RPMI7951 (cell line): ENCODE measurements at regions not wholly inside any gene's neighbourhood (a gene's known extent, or its start where the extent isn't known, plus 50 kb on each side); places are given as distances from the start of the nearest gene placed in this dataset.
"Not testable (repeated sequence)": the region's sequence is repeated elsewhere in the genome, so short reads cannot be mapped to it uniquely, and the experiment has no call there.

Experiments
- DNase-seq: peaks from one replicate; pipeline ENCODE4 v3.0.0-alpha.2; 2012; ENCODE audit warnings: low read depth

DNA sequence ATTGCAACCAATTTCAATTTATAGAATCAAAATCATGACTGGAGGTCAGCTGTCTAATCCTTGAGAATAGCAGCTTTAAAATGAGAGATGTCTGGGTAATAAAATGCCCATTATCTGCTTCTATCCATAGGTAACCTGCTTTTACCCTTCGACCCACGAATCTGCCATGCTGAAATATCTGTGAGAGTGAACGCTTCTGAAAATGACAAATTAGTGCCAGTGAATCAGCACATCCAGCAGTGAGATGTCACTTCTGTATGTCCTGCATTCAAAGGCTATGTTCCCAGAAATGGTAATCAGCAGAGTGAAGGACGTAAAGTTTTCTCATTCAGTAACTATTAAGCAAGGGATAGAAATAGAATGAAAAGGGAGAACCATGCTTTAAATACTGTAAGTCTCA, 532.4 kb upstream of the ITGA1 start:
- DNase-seq = no peak

GRCh38 chr5:52262844-52263243, 524.9 kb upstream of the ITGA1 start:
- DNase-seq = no peak

- DNase-seq = no peak
Measured at GRCh38 chr5:52269401-52269800, 518.3 kb upstream of the ITGA1 start.

- peak; percentile 1 for DNase-seq
Measured at GRCh38 chr5:52269859-52270258, 517.9 kb upstream of the ITGA1 start.

- DNase-seq = no peak
Measured at GRCh38 chr5:52275639-52276038, 512.1 kb upstream of the ITGA1 start.

DNA sequence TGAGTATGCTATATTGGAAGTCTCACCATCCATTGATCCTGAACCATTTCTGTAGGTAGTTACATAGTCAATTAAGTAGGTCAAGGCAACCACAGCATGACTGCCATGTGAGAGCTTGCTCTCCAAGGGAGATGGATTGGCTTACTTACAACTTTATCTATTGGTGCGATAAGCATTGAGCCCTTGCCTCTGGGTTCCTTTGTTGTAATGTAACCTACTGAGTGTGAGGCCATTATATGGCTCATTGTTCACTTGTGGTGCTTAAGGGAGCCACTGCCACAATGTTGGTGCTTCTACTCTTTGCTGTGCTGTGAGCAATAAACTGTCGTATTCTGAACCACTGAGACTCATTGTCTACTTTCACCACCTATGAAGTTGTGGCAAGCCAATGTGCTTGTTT, 510.6 kb upstream of the ITGA1 start:
- no peak for DNase-seq

GRCh38 chr5:52282647-52283046, 505.1 kb upstream of the ITGA1 start:
- no peak for DNase-seq

DNA sequence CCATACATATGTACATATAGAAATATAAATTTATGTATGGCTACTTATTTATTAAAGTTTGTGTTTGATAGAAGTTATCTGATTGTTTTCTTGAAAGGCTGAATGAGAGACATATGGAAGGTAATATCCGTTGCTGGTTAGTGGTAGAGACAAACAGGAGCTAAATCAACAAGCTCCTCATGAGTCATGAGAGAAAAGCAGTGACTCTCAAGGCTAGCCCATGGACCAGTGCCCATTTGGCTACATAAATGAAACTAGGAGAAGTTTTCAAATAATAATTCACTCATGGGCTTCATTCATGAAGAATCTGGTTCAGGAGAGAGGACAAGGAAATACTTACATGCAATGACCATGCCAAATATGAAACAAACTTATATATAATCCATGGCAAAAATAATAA, 504.5 kb upstream of the ITGA1 start:
- no peak for DNase-seq

GRCh38 chr5:52300703-52301372, 486.9 kb upstream of the ITGA1 start:
- no peak for DNase-seq

GRCh38 chr5:52304816-52305215, 482.9 kb upstream of the ITGA1 start:
- DNase-seq = not testable (repeated sequence)

DNA sequence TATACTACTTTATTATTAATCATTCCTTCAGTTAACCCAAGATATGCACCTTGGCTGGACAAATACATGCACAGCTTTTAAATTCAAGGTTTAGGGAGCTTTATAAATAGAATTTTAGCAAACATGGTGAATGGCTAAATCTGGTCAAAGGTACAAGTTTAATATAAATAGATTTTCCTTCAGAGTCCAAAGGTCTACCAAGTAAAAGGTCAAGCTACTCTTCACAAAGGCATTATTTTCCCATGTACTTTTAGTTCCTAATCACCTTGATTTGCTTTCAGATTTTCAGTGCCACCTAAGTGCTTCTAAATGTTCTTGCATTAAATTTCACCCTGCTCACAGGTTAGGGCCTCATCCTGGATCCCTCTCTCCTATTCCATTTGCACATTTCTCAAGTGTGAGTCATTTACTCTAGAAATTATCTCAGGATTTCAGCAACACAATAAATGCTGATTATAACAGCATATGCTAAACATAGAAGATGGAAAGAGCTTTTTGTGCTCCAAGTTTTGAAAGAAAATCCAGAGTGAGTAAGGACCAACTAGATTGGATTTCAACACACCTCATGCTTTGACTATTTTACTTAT, 459.4 kb upstream of the ITGA1 start:
- no peak for DNase-seq

DNA sequence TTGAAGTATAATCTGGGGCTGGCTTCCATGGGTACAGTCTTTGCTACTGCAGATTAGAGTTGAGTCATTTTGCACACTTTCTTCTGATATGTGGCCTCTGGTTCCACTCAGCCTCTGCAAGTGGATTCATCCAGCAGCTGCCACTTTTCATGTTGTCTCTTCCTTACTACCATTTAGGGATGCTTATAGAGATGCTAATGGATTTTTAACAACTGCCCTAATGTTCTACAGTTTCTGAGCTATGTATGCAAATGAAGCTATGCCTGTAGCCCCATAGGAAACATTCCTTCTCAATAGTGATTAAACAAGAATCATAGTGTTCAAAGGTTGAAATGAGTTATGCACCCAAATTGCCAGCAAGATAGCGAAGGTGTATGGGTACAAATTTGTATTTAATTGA, 456.0 kb upstream of the ITGA1 start:
- no peak for DNase-seq

GRCh38 chr5:52334367-52334766, 453.3 kb upstream of the ITGA1 start:
- no peak for DNase-seq

DNA sequence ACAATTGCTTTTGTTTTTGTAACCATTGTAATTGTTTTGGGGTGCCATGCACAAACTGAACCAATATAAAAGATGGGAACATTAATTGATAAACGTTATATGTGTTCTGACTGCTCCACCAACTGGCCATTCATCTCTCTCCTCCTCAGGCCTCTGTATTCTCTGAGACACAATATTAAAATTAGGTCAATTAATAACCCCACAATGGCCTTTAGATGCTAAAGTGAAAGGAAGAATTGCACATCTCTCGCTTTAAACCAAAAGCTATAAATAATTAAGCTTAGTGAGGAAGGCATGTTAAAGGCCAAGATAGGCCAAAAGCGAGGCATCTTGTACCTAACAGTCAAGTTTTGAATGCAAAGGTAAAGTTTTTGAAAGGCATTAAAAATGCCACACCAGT, 448.4 kb upstream of the ITGA1 start:
- no peak for DNase-seq

- no peak for DNase-seq
Measured at GRCh38 chr5:52342361-52342760, 445.4 kb upstream of the ITGA1 start.

DNA sequence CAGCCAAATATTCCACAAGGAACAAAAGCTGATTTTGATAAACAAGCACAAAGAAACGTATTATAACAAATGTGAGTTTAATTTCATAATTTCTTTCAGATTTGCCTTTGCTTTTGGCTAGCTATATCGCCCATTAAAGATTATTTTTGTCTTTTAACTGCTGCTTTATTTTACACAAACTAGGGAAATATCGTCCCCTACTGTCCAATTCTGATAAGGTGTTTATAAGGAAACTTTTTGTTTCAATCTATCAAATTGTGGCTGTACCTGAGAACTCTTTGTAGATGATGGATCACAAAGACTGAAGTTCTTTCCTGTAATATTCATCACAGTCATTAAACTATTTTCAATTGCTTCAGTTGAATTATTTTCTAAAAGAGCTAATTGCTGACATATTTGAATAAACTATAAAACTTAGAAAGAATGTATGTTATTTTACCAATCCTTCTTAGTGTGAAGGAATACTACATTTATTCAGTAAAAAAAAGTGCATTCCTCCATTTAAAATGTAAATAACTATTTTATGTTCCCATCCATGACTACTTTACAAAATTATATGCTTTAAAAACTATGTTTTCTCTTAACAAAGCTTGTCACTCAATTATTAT, 431.3 kb upstream of the ITGA1 start:
- peak; percentile 1 for DNase-seq

DNA sequence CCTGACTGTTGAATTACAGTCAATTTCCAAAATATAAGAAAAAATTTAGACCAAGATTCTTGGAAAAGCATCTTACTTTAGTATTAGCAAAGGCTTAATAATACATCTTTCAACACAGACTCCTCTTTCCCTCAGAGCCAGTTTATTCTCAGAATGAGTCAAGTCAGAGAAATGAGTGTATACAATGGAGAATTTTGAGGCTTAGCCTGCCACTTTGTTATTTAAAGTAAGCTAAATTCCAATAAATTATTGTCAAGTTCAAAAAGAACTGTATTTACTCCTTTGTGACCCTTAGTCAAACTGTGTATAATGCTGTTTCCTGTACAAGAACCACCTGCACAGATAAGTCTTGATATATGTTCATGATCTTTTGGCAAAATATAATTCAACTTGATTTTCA, 428.5 kb upstream of the ITGA1 start:
- no peak for DNase-seq

DNA sequence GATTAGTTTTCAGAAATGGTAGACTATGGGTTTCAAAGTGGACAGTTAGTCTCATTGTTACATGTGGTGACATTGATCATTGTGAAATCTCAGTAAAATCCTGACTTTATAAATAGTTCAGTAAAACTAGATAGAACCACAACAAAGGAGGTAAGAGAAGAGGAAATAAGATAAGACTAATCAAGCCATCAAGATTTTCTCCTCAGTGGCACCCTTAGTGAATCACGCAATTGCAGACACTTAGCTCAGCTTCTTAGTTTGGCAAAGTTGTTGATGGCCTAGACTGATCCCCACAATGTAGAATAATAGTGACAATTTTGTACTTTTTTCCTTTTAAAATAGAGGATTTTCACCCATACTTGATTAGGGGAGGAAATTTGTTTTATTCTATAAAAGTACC, 426.7 kb upstream of the ITGA1 start:
- DNase-seq = no peak

GRCh38 chr5:52374286-52374685, 413.4 kb upstream of the ITGA1 start:
- DNase-seq = no peak

DNA sequence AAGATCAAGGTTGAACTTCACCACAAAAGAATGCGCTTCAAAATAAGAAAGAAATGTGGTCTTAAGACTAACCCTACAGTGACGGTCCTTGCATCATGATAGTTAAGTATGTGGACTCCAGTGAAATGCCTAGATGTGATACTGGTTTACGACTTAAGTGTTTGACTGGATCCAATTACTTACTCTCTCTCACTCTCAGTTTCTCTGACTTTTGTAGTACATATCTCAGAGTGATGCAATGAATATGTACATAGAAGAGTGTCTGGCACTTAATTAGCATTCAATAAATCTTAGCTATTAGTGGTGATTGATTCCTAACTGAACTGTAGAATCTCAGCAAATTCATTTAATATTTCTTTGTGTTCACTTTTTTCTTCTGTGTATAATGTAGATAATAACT, 411.7 kb upstream of the ITGA1 start:
- DNase-seq = no peak

GRCh38 chr5:52376592-52376991, 411.1 kb upstream of the ITGA1 start:
- no peak for DNase-seq

- DNase-seq = no peak
Measured at GRCh38 chr5:52378237-52378636, 409.5 kb upstream of the ITGA1 start.

DNA sequence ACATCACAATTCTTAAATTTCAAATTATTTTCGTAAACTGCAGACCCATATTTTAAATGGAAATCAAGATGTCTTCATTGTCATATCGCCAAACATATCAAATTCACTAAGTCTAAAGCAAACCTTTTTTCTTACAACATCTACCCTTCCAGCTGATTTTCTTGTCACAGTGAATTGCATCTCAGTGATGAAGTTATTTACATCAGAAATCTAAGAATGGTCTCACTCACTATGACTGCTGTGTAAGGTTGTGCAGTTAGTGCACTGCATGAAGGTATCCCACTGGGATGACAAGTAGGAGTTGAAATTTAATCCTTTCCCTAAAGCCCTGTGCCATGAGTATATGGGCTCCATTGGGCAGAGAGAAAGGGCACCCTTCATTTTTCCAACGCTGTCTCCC, 399.4 kb upstream of the ITGA1 start:
- no peak for DNase-seq

- DNase-seq = no peak
Measured at GRCh38 chr5:52392321-52392720, 395.4 kb upstream of the ITGA1 start.
